Stimulated activated CD4-positive, alpha-beta T cell treated with anti-CD3 and anti-CD28 coated beads, Interleukin-2, amount 100 ng/mL, for 24 hours (primary cell): ENCODE measurements at regions not wholly inside any gene's neighbourhood (a gene's known extent, or its start where the extent isn't known, plus 50 kb on each side); places are given as distances from the start of the nearest gene placed in this dataset.
"Not testable (repeated sequence)": the region's sequence is repeated elsewhere in the genome, so short reads cannot be mapped to it uniquely, and the experiment has no call there.

Experiments
- DNase-seq, 2 donors: peaks; one replicate each; pipeline ENCODE4 v3.0.0-alpha.2; 2020

DNA sequence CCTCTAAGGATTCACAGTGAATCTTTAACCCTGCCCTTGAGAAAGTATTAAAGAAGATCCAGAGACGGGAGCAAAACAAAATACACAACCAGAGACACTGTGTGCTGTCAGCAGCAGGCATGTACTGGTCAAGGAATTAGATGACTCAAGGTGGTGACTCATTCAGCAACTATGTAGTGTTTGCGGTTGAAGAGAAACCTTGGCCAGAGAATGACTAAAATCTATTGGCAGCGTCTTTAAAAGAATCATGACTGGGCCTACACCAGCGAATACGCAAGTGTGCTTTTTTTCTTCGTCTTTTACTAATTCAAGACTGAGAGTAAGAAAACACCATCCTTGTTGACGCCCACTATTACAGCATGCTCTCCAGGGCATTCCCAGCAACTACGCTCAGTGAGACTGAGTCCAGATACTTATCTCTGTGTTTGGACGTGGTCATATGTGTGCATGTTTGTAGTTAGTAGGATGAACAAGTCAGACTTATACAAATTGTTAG, 72.4 kb upstream of the BACH2 start:
- no peak for DNase-seq

GRCh38 chr6:90368601-90369000, 72.0 kb upstream of the BACH2 start:
- DNase-seq, result no peak

- DNase-seq, result no peak
These were observed 71.4 kb upstream of the BACH2 start for GRCh38 chr6:90368001-90368400.

GRCh38 chr6:90365565-90366219, 69.0 kb upstream of the BACH2 start:
- no peak for DNase-seq

DNA sequence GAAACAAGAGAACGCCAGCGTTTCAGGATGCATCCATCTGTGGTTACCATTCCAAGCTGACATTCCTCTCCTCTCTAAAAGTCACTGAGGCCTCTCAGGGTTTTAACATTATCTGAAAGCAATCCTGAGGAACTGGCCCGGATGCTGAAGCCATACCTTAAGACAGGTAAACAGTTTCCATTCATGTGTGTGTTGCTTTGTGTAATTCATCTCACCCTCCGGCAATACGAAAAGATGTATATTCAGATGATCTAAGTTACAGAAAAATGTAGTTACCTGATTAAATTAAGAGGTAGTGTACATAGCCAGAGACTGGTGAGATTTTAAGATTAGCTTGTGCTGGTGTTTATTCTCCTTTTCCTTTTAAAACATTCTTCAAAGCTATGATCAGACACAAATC, 68.4 kb upstream of the BACH2 start:
- no peak for DNase-seq

- no peak for DNase-seq
These were observed 67.6 kb upstream of the BACH2 start for GRCh38 chr6:90364286-90364685.

DNA sequence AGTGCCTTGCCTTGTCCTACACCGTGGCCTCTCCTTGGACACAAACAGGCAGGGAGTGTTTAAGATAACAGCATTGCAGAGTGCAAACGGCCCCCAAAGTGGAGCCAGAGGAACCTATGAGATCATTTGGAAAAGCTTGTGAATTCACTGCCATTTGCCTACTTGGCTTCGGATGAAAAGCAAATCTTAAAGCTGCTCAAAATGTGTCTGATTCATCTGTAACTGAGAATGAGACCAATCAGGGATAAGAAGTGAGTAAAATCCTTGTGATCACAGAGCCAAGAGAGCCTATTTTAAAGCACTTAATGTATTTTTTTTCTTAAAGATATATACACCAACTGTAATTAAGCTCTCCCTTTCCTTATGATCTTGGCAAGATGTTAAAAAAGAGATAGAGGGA, 65.7 kb upstream of the BACH2 start:
- DNase-seq, result no peak

DNA sequence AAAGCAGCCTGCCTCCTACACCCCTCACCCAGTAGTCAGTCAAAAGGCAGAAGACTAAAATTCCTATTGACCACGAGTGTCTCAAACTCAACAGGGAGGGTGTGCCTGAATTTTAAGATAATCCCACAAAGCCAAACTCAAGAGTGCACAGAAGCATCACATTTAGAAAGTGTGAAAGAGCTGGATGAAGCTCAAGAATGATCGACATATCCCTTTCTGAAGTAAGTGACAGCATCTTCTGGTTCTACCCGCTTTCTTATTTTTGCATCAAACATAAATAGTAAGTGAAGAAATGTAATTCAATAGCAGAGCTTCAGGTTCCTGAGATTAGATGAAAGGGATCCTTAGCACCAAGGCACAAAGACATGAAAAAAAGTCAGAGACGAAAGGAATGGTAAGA, 64.5 kb upstream of the BACH2 start:
- no peak for DNase-seq

DNA sequence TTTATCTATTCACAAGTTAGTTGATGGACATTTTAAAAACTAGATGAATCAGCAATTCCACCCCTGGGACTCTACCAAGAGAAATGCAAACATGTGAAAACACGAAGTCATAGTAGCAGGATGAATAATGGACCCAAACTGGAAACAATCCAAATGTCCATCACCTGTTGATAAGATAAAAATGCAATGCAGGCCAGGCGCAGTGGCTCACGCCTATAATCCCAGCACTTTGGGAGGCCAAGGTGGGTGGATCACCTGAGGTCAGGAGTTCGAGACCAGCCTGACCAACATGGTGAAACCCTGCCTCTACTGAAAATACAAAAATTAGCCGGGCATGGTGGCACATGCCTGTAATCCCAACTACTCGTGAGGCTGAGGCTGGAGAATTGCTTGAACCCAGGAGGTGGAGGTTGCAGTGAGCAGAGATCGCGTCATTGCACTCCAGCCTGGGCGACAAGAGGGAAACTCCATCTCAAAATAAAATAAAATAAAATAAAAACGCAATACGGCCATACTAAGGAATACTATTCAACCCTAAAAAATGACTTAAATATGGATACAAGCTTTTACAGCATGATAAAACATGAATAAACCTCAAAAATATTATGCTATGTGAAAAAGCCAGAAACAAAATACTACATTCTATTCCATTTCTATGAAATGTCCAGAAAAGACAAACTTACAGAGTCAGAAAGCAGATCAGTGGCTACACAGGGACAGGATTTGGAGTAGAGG, 61.6 kb upstream of the BACH2 start:
- DNase-seq, result not testable (repeated sequence)

GRCh38 chr6:90356012-90356421, 59.4 kb upstream of the BACH2 start:
- no peak for DNase-seq

DNA sequence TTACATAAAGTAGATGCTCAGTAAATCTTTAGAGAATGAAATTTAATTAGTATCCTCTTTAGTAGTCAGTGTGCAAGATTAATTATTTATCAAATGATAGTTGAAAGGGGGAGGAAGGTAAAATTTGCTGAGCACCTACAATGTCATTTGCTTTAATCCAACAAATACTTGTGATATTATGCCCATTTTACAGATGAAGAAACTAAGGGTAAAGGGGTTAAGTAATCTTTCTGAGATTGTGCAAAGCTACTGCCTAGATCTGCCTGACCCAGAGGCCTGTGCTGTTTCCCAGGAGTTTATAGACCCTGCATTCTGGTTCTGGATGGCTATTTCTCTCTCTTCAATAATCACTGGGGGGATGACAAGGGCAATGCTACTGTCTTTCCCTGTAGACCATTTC, 58.3 kb upstream of the BACH2 start:
- no peak for DNase-seq

GRCh38 chr6:90351696-90352095, 55.1 kb upstream of the BACH2 start:
- DNase-seq, result no peak

- DNase-seq, result peak in 1 of 2 donors; percentile 27
These were observed 54.3 kb upstream of the BACH2 start for GRCh38 chr6:90350689-90351554.

DNA sequence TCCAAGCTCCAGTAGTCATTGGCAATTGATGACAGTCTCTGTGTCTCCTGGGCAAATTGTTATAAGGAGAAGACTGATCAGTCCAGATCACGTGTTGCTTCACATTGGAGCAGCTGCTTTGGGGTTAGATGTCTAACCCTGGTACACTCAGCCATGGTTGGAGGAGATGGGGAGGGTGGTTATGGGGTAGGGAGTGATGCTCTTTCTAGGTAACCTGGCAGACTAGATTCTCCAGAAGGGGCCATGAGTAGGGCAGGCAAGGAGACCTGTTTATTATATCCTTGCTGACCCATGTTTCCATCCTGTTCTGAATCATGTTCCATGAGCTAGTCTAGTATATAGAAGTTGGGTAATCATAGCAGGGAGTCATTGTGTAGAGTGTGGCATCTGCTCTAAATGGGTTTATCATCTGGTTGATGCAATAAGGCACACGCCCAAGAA, 50.8 kb upstream of the BACH2 start:
- DNase-seq, result peak in 1 of 2 donors; percentile 27

- no peak for DNase-seq
These were observed 50.1 kb upstream of the BACH2 start for GRCh38 chr6:90346729-90347128.
